Natural killer cell (primary cell): ENCODE measurements at regions not wholly inside any gene's neighbourhood (a gene's known extent, or its start where the extent isn't known, plus 50 kb on each side); places are given as distances from the start of the nearest gene placed in this dataset.

Experiments
- ATAC-seq, 3 donors: fragments of 150-1000 bp in 2 of 3; fragments of 200-7000 bp in 1 of 3; cut with Tn5 transposase; 1 replicate in 1 of 3; 2 replicates in 2 of 3; pipeline ENCODE4 v1.10.0; 2021; ENCODE audit warnings: mild to moderate bottlenecking in 2 of 3, moderate library complexity in 2 of 3
- DNase-seq, 2 donors: peaks; one replicate each; pipeline versions ENCODE4 v3.0.0 to v3.0.0-alpha.2; 2013 to 2021; ENCODE audit warnings: mixed read lengths in 1 of 2
- H3K27ac ChIP-seq: one replicate; pipeline ENCODE4 v1.5.1; 2013; ENCODE audit warnings: mild to moderate bottlenecking, low read length
- H3K27me3 ChIP-seq: one replicate; pipeline ENCODE4 v1.6.1; 2013; ENCODE audit warnings: low read length; ENCODE audit not compliant: control insufficient read depth, insufficient read depth
- H3K36me3 ChIP-seq: one replicate; pipeline ENCODE4 v1.6.1; 2013; ENCODE audit warnings: low read length; ENCODE audit not compliant: control insufficient read depth, insufficient read depth
- H3K4me1 ChIP-seq: one replicate; pipeline ENCODE4 v1.6.1; 2013; ENCODE audit warnings: low read length; ENCODE audit not compliant: control insufficient read depth, insufficient read depth
- H3K4me3 ChIP-seq: one replicate; pipeline ENCODE4 v1.5.1; 2013; ENCODE audit warnings: low read length
- H3K9me3 ChIP-seq: one replicate; pipeline ENCODE4 v1.6.1; 2013; ENCODE audit warnings: low read length; ENCODE audit not compliant: control insufficient read depth, insufficient read depth
- H3K27ac Mint-ChIP-seq, 2 donors: one replicate each; pipeline ENCODE4 v1.8.0; 2022; ENCODE audit warnings: mild to moderate bottlenecking in 2 of 2, mixed read lengths in 2 of 2, moderate library complexity in 1 of 2
- H3K27me3 Mint-ChIP-seq, 2 donors: one replicate each; pipeline ENCODE4 v1.8.0; 2022; ENCODE audit warnings: low read depth in 2 of 2, mixed read lengths in 2 of 2
- H3K36me3 Mint-ChIP-seq: one replicate; pipeline ENCODE4 v1.8.0; 2022; ENCODE audit warnings: mixed read lengths
- H3K4me1 Mint-ChIP-seq, 2 donors: one replicate each; pipeline ENCODE4 v1.8.0; 2022; ENCODE audit warnings: mixed read lengths in 2 of 2
- H3K4me3 Mint-ChIP-seq: one replicate; pipeline ENCODE4 v1.8.0; 2022; ENCODE audit warnings: mild to moderate bottlenecking, moderate library complexity, mixed read lengths
- H3K9me3 Mint-ChIP-seq, 2 donors: one replicate each; pipeline ENCODE4 v1.8.0; 2022; ENCODE audit warnings: mixed read lengths in 2 of 2
- WGBS: methylation state at CpG from one replicate; pipeline ENCODE4 v1.1.7; 2013; ENCODE audit warnings: missing lambda C conversion rate; ENCODE audit not compliant: insufficient coverage; 5-methylcytosine and 5-hydroxymethylcytosine counted together
- intact Hi-C: fragments of 100-400 bp; cut with micrococcal nuclease; formaldehyde crosslinking; loops from one replicate; pipeline ENCODE4 v1.14.2; 2022
- TF ChIP-seq, protein P1 (sequence below): fragments of 200-600 bp; IDR thresholded peaks from one replicate; pipeline ENCODE4 v1.8.0; 2022; ENCODE audit warnings: antibody characterized with exemption

GRCh38 chrX:44401151-44401550, 57.7 kb upstream of the EFHC2 start:
- no peaks in the 10 kb centered on the region for H3K9me3 Mint-ChIP-seq

DNA sequence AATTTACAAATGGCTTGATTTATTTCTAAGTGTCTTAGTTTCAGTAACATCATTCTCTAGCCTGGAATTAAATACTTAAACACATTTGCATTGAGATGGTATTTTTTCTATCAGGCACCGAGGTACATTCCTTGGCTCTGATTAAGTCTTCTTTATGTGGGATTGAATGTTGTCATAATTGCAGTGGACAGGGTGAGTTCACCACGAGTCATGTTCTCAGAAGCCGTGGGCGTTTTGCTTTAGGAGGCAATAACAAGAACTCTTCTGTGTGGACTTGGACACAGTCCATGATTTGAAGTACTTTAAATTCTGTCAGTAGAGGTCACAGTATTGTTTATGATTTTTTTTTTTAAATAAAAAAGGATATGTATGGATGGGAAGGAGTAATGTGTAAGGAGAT, 57.1 kb upstream of the EFHC2 start:
- Mint-ChIP-seq H3K4me1 (no peaks in the 10 kb centered on the region), H3K9me3 (no peaks in the 10 kb centered on the region), H3K36me3 (no peaks in the 10 kb centered on the region), H3K27ac (no peak overlapping the region), H3K27me3 (no peaks in the 10 kb centered on the region), H3K4me3 (no peak overlapping the region)
- H3K4me1 ChIP-seq, result no peaks in the 10 kb centered on the region
- no peak for DNase-seq
- H3K9me3 ChIP-seq, result no peaks in the 10 kb centered on the region
- H3K27ac ChIP-seq, result no peak overlapping the region
- no peak overlapping the region for H3K4me3 ChIP-seq
- intact Hi-C loops, result no loop called here
- no peaks in the 10 kb centered on the region for H3K27me3 ChIP-seq
- no peak for ATAC-seq
- no peaks in the 10 kb centered on the region for H3K36me3 ChIP-seq
- TF ChIP-seq, protein P1, sequence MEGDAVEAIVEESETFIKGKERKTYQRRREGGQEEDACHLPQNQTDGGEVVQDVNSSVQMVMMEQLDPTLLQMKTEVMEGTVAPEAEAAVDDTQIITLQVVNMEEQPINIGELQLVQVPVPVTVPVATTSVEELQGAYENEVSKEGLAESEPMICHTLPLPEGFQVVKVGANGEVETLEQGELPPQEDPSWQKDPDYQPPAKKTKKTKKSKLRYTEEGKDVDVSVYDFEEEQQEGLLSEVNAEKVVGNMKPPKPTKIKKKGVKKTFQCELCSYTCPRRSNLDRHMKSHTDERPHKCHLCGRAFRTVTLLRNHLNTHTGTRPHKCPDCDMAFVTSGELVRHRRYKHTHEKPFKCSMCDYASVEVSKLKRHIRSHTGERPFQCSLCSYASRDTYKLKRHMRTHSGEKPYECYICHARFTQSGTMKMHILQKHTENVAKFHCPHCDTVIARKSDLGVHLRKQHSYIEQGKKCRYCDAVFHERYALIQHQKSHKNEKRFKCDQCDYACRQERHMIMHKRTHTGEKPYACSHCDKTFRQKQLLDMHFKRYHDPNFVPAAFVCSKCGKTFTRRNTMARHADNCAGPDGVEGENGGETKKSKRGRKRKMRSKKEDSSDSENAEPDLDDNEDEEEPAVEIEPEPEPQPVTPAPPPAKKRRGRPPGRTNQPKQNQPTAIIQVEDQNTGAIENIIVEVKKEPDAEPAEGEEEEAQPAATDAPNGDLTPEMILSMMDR, result no peak
- WGBS, result 68% methylated on average over 4 of the region's 4 CpGs

More at GRCh38 chrX:44401151-44401550, 57.7 kb upstream of the EFHC2 start:
- H3K27me3 Mint-ChIP-seq, result peaks cover 0 to 5% of the 10 kb centered on the region in 2 donors
- no peaks in the 10 kb centered on the region for H3K4me1 Mint-ChIP-seq
- TF ChIP-seq, protein P1, result no peak
- Histone ChIP-seq H3K36me3 (no peaks in the 10 kb centered on the region), H3K4me3 (no peak overlapping the region), H3K4me1 (no peaks in the 10 kb centered on the region), H3K27ac (no peak overlapping the region), H3K9me3 (no peaks in the 10 kb centered on the region), H3K27me3 (no peaks in the 10 kb centered on the region)
- no CpG with 5 or more reads among the region's 4 CpGs for WGBS
- no peak overlapping the region for H3K27ac Mint-ChIP-seq
- no peaks in the 10 kb centered on the region for H3K36me3 Mint-ChIP-seq
- H3K4me3 Mint-ChIP-seq, result no peak overlapping the region
- intact Hi-C loops, result no loop called here
- ATAC-seq, result no peak
- no peak for DNase-seq

GRCh38 chrX:44400161-44400560, 56.7 kb upstream of the EFHC2 start:
- Histone ChIP-seq H3K4me1 (no peaks in the 10 kb centered on the region), H3K36me3 (no peaks in the 10 kb centered on the region), H3K27me3 (no peaks in the 10 kb centered on the region), H3K4me3 (no peak overlapping the region), H3K9me3 (no peaks in the 10 kb centered on the region), H3K27ac (no peak overlapping the region)
- H3K4me3 Mint-ChIP-seq, result no peak overlapping the region
- WGBS, result no CpG with 5 or more reads among the region's 4 CpGs
- H3K9me3 Mint-ChIP-seq, result no peaks in the 10 kb centered on the region
- no peaks in the 10 kb centered on the region for H3K27me3 Mint-ChIP-seq
- intact Hi-C loops, result no loop called here
- H3K27ac Mint-ChIP-seq, result no peak overlapping the region
- DNase-seq, result no peak
- no peaks in the 10 kb centered on the region for H3K4me1 Mint-ChIP-seq
- no peaks in the 10 kb centered on the region for H3K36me3 Mint-ChIP-seq
- TF ChIP-seq, protein P1, result no peak
- ATAC-seq, result no peak
